Ascending aorta (tissue), 2 donors: ENCODE measurements at regions not wholly inside any gene's neighbourhood (a gene's known extent, or its start where the extent isn't known, plus 50 kb on each side); places are given as distances from the start of the nearest gene placed in this dataset.
A peak's percentile ranks its signal among the peaks of the same experiment; 100 is the strongest.
"Not testable (repeated sequence)": the region's sequence is repeated elsewhere in the genome, so short reads cannot be mapped to it uniquely, and the experiment has no call there.

ENCODE experiments used
- DNase-seq, 2 donors: peaks; one replicate each; pipeline ENCODE4 v3.0.0-alpha.2; 2019; ENCODE audit warnings: low spot score in 2 of 2
- H3K27ac ChIP-seq, 2 donors: fragments of 200-600 bp; sonication (generic); one replicate each; pipeline ENCODE4 v1.5.1; 2016 to 2017; ENCODE audit warnings: mild to moderate bottlenecking in 1 of 2
- H3K27me3 ChIP-seq: fragments of 200-600 bp; sonication (generic); one replicate; pipeline ENCODE4 v1.5.1; 2017
- H3K36me3 ChIP-seq, 2 donors: fragments of 200-600 bp; sonication (generic); one replicate each; pipeline ENCODE4 v1.5.1; 2016
- H3K4me1 ChIP-seq, 2 donors: fragments of 200-600 bp; sonication (generic); one replicate each; pipeline ENCODE4 v1.5.1; 2016 to 2017; ENCODE audit warnings: mild to moderate bottlenecking in 1 of 2
- H3K4me3 ChIP-seq, 2 donors: fragments of 200-600 bp; sonication (generic); one replicate each; pipeline ENCODE4 v1.5.1; 2016 to 2017; ENCODE audit warnings: mild to moderate bottlenecking in 1 of 2
- H3K9me3 ChIP-seq, 2 donors: fragments of 200-600 bp; sonication (generic); one replicate each; pipeline ENCODE4 v1.5.1; 2016
- intact Hi-C: fragments of 100-400 bp; cut with DNase I; formaldehyde crosslinking; loops from one replicate; pipeline ENCODE4 v1.15.1; 2023
- TF ChIP-seq, protein P1 (sequence below), 3 experiments: fragments of 200-600 bp in 2 of 3; fragments of 450-650 bp in 1 of 3; sonication (generic) in 2 of 3; IDR thresholded peaks; one replicate each; pipeline ENCODE4 v1.5.1; 2016 to 2019; ENCODE audit warnings: antibody characterized with exemption in 3 of 3, mild to moderate bottlenecking in 1 of 3, moderate library complexity in 1 of 3

DNA sequence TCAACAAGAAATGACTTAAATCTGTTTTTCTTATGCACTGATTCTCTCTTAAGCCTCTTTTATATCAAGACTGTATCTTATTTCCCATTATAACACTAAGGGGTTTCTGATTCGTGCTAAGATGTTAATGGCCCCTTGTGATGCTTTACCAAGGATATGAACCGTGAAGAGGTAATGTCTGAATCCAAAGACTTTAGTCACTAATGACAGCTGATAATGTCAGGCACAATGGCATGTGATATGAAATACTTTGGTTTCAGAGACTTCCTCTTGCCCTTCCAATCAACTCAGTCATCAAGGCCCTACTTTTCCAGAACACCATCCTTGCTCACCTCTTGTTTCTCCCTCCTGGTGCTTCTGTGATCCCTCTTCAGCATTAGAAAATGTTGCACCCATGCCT, 262.8 kb downstream of the KCNE4 start:
- H3K4me3 ChIP-seq = no peak overlapping the region
- no peak overlapping the region for H3K27ac ChIP-seq
- no peak for DNase-seq
- no peaks in the 10 kb centered on the region for H3K36me3 ChIP-seq
- intact Hi-C loops = no loop called here
- H3K27me3 ChIP-seq = no peaks in the 10 kb centered on the region
- TF ChIP-seq, protein P1, sequence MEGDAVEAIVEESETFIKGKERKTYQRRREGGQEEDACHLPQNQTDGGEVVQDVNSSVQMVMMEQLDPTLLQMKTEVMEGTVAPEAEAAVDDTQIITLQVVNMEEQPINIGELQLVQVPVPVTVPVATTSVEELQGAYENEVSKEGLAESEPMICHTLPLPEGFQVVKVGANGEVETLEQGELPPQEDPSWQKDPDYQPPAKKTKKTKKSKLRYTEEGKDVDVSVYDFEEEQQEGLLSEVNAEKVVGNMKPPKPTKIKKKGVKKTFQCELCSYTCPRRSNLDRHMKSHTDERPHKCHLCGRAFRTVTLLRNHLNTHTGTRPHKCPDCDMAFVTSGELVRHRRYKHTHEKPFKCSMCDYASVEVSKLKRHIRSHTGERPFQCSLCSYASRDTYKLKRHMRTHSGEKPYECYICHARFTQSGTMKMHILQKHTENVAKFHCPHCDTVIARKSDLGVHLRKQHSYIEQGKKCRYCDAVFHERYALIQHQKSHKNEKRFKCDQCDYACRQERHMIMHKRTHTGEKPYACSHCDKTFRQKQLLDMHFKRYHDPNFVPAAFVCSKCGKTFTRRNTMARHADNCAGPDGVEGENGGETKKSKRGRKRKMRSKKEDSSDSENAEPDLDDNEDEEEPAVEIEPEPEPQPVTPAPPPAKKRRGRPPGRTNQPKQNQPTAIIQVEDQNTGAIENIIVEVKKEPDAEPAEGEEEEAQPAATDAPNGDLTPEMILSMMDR (IDR thresholded peaks at IDR 0.05) = no peak
- H3K9me3 ChIP-seq = no peaks in the 10 kb centered on the region
- H3K4me1 ChIP-seq = no peaks in the 10 kb centered on the region

DNA sequence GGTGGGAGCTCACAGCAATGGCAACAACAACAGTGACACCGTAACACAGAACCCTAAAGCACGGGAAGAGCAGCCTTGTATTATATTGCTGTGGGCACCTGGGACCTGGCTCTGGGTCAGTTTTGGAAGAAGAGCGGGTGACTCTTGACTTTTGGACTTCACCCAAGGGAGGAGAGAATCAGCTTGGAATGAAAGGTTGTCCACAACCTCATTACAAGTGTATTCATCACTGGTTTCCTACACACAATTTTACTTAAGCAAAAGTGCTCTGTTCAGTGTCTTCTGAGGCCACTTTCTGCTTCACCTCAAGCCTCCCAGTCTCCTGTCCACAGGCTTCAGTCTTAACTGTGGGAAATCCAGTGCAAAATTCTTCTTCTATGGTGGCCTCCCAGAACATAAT, 263.8 kb downstream of the KCNE4 start:
- Histone ChIP-seq H3K36me3 (no peaks in the 10 kb centered on the region), H3K9me3 (no peaks in the 10 kb centered on the region), H3K4me1 (no peaks in the 10 kb centered on the region), H3K4me3 (no peak overlapping the region), H3K27ac (no peak overlapping the region), H3K27me3 (no peaks in the 10 kb centered on the region)
- intact Hi-C loops = no loop called here
- TF ChIP-seq, protein P1 (IDR thresholded peaks at IDR 0.05) = no peak
- no peak for DNase-seq

DNA sequence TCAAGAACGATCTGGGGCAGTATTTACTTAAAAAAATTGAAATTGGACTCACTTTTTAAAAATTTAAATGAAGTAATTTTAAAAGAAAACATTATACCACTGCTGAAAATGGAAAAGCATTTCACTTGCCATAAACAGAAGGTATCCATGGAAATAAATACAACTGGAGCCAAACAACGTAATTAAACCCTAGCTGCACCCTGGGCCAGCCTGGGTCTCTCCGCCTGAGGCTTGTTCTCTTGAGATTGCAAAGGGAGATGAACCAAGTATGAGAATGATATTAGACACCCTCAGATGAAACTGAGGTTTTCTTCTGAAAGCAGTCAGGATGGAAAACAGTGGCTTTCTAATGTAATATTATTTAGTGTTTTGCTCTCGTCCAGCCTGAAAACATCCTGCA, 264.4 kb downstream of the KCNE4 start:
- Histone ChIP-seq H3K27ac (no peak overlapping the region), H3K27me3 (no peaks in the 10 kb centered on the region), H3K4me1 (no peaks in the 10 kb centered on the region), H3K36me3 (no peaks in the 10 kb centered on the region), H3K4me3 (no peak overlapping the region), H3K9me3 (no peaks in the 10 kb centered on the region)
- TF ChIP-seq, protein P1 (IDR thresholded peaks at IDR 0.05) = no peak
- DNase-seq = no peak
- intact Hi-C loops = no loop called here

DNA sequence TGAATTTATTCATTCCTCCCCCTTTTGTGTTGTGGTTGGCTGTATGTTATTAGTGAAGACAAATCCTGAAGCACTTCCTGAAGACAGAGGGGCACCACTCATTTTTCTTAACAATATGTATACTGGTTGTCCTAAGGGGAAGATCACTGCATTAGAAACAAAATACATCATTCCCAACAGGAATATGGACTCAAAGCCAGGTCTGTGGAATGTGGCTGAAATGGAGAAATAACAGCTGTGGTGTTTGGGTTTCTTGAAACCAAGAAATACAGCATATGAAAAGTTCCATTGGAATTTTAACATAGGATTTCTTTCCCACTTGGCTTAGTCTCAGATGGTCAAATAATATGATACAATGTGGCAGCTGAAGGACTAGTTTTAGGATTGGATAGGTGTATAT, 267.6 kb downstream of the KCNE4 start:
- TF ChIP-seq, protein P1 (IDR thresholded peaks at IDR 0.05) = no peak

DNA sequence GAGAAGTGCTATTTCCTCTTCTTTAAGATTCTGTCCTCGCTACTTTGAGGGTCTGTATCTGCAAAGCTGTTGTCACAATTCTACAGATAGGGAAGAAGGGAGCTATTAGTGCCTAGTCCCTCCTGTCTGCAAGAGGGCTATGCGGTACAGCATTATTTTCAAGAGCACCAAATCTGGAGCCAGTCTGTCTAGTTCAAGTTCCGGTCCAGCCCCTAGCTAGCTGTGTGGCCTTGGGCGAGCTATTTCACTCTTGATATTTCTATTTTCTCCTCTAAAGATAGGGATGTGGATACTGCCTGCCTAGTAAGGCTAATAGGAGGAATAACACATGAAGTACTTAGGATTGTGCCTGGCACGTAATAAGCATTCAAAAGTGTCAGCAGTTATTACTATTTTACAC, 272.4 kb downstream of the KCNE4 start:
- H3K4me3 ChIP-seq = peak overlapping the region in 1 of 2 donors; percentile 5
- H3K36me3 ChIP-seq = no peaks in the 10 kb centered on the region
- intact Hi-C loops = no loop called here
- no peak for DNase-seq
- H3K27ac ChIP-seq = peak overlapping the region in 1 of 2 donors; percentile 14
- TF ChIP-seq, protein P1 (IDR thresholded peaks at IDR 0.05) = no peak
- no peaks in the 10 kb centered on the region for H3K4me1 ChIP-seq
- no peaks in the 10 kb centered on the region for H3K9me3 ChIP-seq
- no peaks in the 10 kb centered on the region for H3K27me3 ChIP-seq

More for the DNA sequence above, 267.6 kb downstream of the KCNE4 start:
- H3K4me1 ChIP-seq = no peaks in the 10 kb centered on the region
- no peaks in the 10 kb centered on the region for H3K9me3 ChIP-seq
- no peaks in the 10 kb centered on the region for H3K36me3 ChIP-seq
- H3K27ac ChIP-seq = no peak overlapping the region
- no peak overlapping the region for H3K4me3 ChIP-seq
- intact Hi-C loops = no loop called here
- H3K27me3 ChIP-seq = no peaks in the 10 kb centered on the region
- no peak for DNase-seq

DNA sequence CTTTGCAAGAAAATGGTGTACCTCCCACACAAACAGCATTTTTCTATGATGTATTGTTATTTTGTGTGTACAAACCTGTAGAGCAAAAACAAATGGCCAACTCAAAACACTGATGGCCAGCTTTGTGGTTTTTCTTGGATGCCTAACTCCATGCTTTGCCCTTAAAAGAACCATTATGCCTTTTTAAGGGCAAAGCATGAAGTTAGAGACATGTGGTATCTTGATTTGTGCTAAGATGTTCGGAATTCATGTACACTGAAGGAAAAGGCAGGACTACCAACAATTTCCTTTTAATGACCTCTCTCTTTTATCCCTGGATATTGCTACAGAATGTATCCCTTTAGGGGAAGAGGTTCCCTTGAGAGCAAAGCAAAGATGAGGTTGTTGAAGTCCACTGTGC, 273.6 kb downstream of the SCG2 start:
- no peak for DNase-seq
- intact Hi-C loops = no loop called here
- no peak overlapping the region for H3K27ac ChIP-seq
- H3K36me3 ChIP-seq = no peaks in the 10 kb centered on the region
- no peaks in the 10 kb centered on the region for H3K4me1 ChIP-seq
- H3K4me3 ChIP-seq = no peak overlapping the region
- H3K27me3 ChIP-seq = no peaks in the 10 kb centered on the region
- no peaks in the 10 kb centered on the region for H3K9me3 ChIP-seq
- TF ChIP-seq, protein P1 (IDR thresholded peaks at IDR 0.05) = no peak

- intact Hi-C loops, H3K4me3 ChIP-seq, H3K27me3 ChIP-seq, DNase-seq, H3K36me3 ChIP-seq, H3K4me1 ChIP-seq, H3K9me3 ChIP-seq, H3K27ac ChIP-seq: not testable (repeated sequence)
Observed at GRCh38 chr2:223330747-223331146, 271.4 kb downstream of the SCG2 start.
